Ramos (cell line): ENCODE measurements at regions not wholly inside any gene's neighbourhood (a gene's known extent, or its start where the extent isn't known, plus 50 kb on each side); places are given as distances from the start of the nearest gene placed in this dataset.

Experiments used
- in situ Hi-C: fragments of 300-500 bp; cut with MboI; formaldehyde crosslinking; loops from one replicate; pipeline ENCODE4 v1.14.3; 2022; ENCODE audit warnings: low sequenced_read_pairs; ENCODE audit not compliant: unreplicated experiment

- in situ Hi-C loops: loop anchor here (25.0 kb wide), 2 partner anchors 326 to 476 kb away; no protein-coding TSS in a partner anchor
Observed at GRCh38 chr21:14737922-14738321, 191.8 kb upstream of the SAMSN1 start.

GRCh38 chr21:14737284-14737691, 191.2 kb upstream of the SAMSN1 start:
- in situ Hi-C loops: loop anchor here (25.0 kb wide), 2 partner anchors 325 to 475 kb away; no protein-coding TSS in a partner anchor

GRCh38 chr21:14736672-14737071, 190.6 kb upstream of the SAMSN1 start:
- in situ Hi-C loops: loop anchor here (25.0 kb wide), 2 partner anchors 324 to 474 kb away; no protein-coding TSS in a partner anchor

- in situ Hi-C loops: loop anchor here (25.0 kb wide), 2 partner anchors 324 to 474 kb away; no protein-coding TSS in a partner anchor
Observed at GRCh38 chr21:14736162-14736561, 190.0 kb upstream of the SAMSN1 start.

- in situ Hi-C loops: loop anchor here (25.0 kb wide), 2 partner anchors 323 to 473 kb away; no protein-coding TSS in a partner anchor
Observed at GRCh38 chr21:14734833-14735232, 188.7 kb upstream of the SAMSN1 start.

GRCh38 chr21:14734191-14734590, 188.1 kb upstream of the SAMSN1 start:
- in situ Hi-C loops: loop anchor here (25.0 kb wide), 2 partner anchors 322 to 472 kb away; no protein-coding TSS in a partner anchor

GRCh38 chr21:14725219-14725618, 179.1 kb upstream of the SAMSN1 start:
- in situ Hi-C loops: loop anchor here (25.0 kb wide), 2 partner anchors 313 to 463 kb away; no protein-coding TSS in a partner anchor

- in situ Hi-C loops: no loop called here
Observed at GRCh38 chr21:14722841-14723483, 176.8 kb upstream of the SAMSN1 start.

- in situ Hi-C loops: no loop called here
Observed at GRCh38 chr21:14720237-14720636, 174.1 kb upstream of the SAMSN1 start.

- in situ Hi-C loops: no loop called here
Observed at GRCh38 chr21:14718951-14719350, 172.8 kb upstream of the SAMSN1 start.

GRCh38 chr21:14716761-14717396, 170.8 kb upstream of the SAMSN1 start:
- in situ Hi-C loops: no loop called here

GRCh38 chr21:14713109-14713508, 167.0 kb upstream of the SAMSN1 start:
- in situ Hi-C loops: no loop called here

GRCh38 chr21:14712121-14712715, 166.1 kb upstream of the SAMSN1 start:
- in situ Hi-C loops: no loop called here

- in situ Hi-C loops: no loop called here
Observed at GRCh38 chr21:14711287-14711686, 165.2 kb upstream of the SAMSN1 start.

- in situ Hi-C loops: no loop called here
Observed at GRCh38 chr21:14707511-14708020, 161.5 kb upstream of the SAMSN1 start.

GRCh38 chr21:14706712-14707510, 160.8 kb upstream of the SAMSN1 start:
- in situ Hi-C loops: no loop called here

- in situ Hi-C loops: no loop called here
Observed at GRCh38 chr21:14699433-14700407, 153.6 kb upstream of the SAMSN1 start.

- in situ Hi-C loops: no loop called here
Observed at GRCh38 chr21:14697769-14698168, 151.7 kb upstream of the SAMSN1 start.

- in situ Hi-C loops: no loop called here
Observed at GRCh38 chr21:14694817-14695216, 148.7 kb upstream of the SAMSN1 start.
